DMS79 (cell line): ENCODE measurements at regions not wholly inside any gene's neighbourhood (a gene's known extent, or its start where the extent isn't known, plus 50 kb on each side); places are given as distances from the start of the nearest gene placed in this dataset.
"Not testable (repeated sequence)": the region's sequence is repeated elsewhere in the genome, so short reads cannot be mapped to it uniquely, and the experiment has no call there.

Source experiments
- DNase-seq: peaks from one replicate; lab custom pipeline; 2025; lab: John Stamatoyannopoulos, UW

- DNase-seq, result no peak
These were observed 88.9 kb upstream of the RANBP3L start for GRCh38 chr5:36390640-36391039.

- DNase-seq, result no peak
These were observed 90.5 kb upstream of the RANBP3L start for GRCh38 chr5:36392186-36392585.

- no peak for DNase-seq
These were observed 91.1 kb upstream of the RANBP3L start for GRCh38 chr5:36392818-36393217.

- DNase-seq, result no peak
These were observed 92.1 kb upstream of the RANBP3L start for GRCh38 chr5:36393656-36394428.

GRCh38 chr5:36395260-36395659, 93.6 kb upstream of the RANBP3L start:
- no peak for DNase-seq

GRCh38 chr5:36395947-36396346, 94.2 kb upstream of the RANBP3L start:
- not testable (repeated sequence) for DNase-seq

- no peak for DNase-seq
These were observed 94.9 kb upstream of the RANBP3L start for GRCh38 chr5:36396640-36397039.

- DNase-seq, result no peak
These were observed 96.3 kb upstream of the RANBP3L start for GRCh38 chr5:36397901-36398536.

GRCh38 chr5:36402512-36402906, 100.8 kb upstream of the RANBP3L start:
- no peak for DNase-seq

GRCh38 chr5:36403632-36404311, 102.1 kb upstream of the RANBP3L start:
- no peak for DNase-seq

GRCh38 chr5:36406023-36406422, 104.3 kb upstream of the RANBP3L start:
- DNase-seq, result no peak

GRCh38 chr5:36407396-36407795, 105.7 kb upstream of the RANBP3L start:
- no peak for DNase-seq

- DNase-seq, result not testable (repeated sequence)
These were observed 108.0 kb upstream of the RANBP3L start for GRCh38 chr5:36409711-36410110.

- DNase-seq, result not testable (repeated sequence)
These were observed 109.0 kb upstream of the RANBP3L start for GRCh38 chr5:36410672-36411071.

GRCh38 chr5:36414869-36415282, 113.2 kb upstream of the RANBP3L start:
- no peak for DNase-seq

- no peak for DNase-seq
These were observed 114.9 kb upstream of the RANBP3L start for GRCh38 chr5:36416605-36417004.

- no peak for DNase-seq
These were observed 115.5 kb upstream of the RANBP3L start for GRCh38 chr5:36417221-36417620.

GRCh38 chr5:36417668-36418067, 116.0 kb upstream of the RANBP3L start:
- DNase-seq, result no peak

- DNase-seq, result no peak
These were observed 116.7 kb upstream of the RANBP3L start for GRCh38 chr5:36418152-36418979.

- DNase-seq, result no peak
These were observed 119.6 kb upstream of the RANBP3L start for GRCh38 chr5:36421256-36421655.

GRCh38 chr5:36422952-36423351, 121.2 kb upstream of the RANBP3L start:
- no peak for DNase-seq
